GM06990 (cell line): ENCODE measurements at regions not wholly inside any gene's neighbourhood (a gene's known extent, or its start where the extent isn't known, plus 50 kb on each side); places are given as distances from the start of the nearest gene placed in this dataset.

Experiments
- DNase-seq: peaks from one replicate; pipeline ENCODE4 v3.0.0-alpha.2; 2011; ENCODE audit not compliant: insufficient read length; ENCODE audit errors: extremely low read depth
- H3K27me3 ChIP-seq: replicated peaks from 2 replicates; pipeline ENCODE4 v1.6.0; 2011; ENCODE audit warnings: low read length; ENCODE audit not compliant: control insufficient read depth, insufficient read depth
- H3K36me3 ChIP-seq: 2 replicates; pipeline ENCODE4 v1.5.1; 2011; ENCODE audit warnings: low read length; ENCODE audit not compliant: control insufficient read depth, insufficient read depth
- H3K4me3 ChIP-seq: replicated peaks from 2 replicates; pipeline ENCODE4 v1.5.1; 2011; ENCODE audit warnings: low read depth, mild to moderate bottlenecking, control low read depth, low read length
- CTCF ChIP-seq: IDR thresholded peaks from 2 replicates; pipeline ENCODE4 v1.5.1; 2011; ENCODE audit warnings: low read length, control low read depth, mild to moderate bottlenecking, inconsistent platforms; ENCODE audit not compliant: insufficient read depth, poor library complexity, severe bottlenecking

GRCh38 chr9:120330031-120330430 is 249.9 kb downstream of the CDK5RAP2 start:
- DNase-seq, result no peak
- no peaks in the 10 kb centered on the region; the same call in none of the 2 replicates for H3K27me3 ChIP-seq
- TF ChIP-seq CTCF, result no peak
- H3K4me3 ChIP-seq, result no peak overlapping the region
- H3K36me3 ChIP-seq, result no peaks in the 10 kb centered on the region

GRCh38 chr9:120327322-120327721 is 252.6 kb downstream of the CDK5RAP2 start:
- no peaks in the 10 kb centered on the region for H3K36me3 ChIP-seq
- TF ChIP-seq CTCF, result no peak
- no peaks in the 10 kb centered on the region; the same call in none of the 2 replicates for H3K27me3 ChIP-seq
- DNase-seq, result no peak
- H3K4me3 ChIP-seq, result no peak overlapping the region

GRCh38 chr9:120326049-120326693 is 253.8 kb downstream of the CDK5RAP2 start:
- no peak for TF ChIP-seq CTCF
- Histone ChIP-seq H3K4me3 (no peak overlapping the region), H3K27me3 (no peaks in the 10 kb centered on the region; the same call in 1 of the 2 replicates), H3K36me3 (no peaks in the 10 kb centered on the region)
- no peak for DNase-seq

- Histone ChIP-seq H3K4me3 (no peak overlapping the region), H3K36me3 (no peaks in the 10 kb centered on the region), H3K27me3 (no peaks in the 10 kb centered on the region; the same call in 1 of the 2 replicates)
- DNase-seq, result no peak
- no peak for TF ChIP-seq CTCF
Measured at GRCh38 chr9:120324996-120325642, 254.8 kb downstream of the CDK5RAP2 start.

- Histone ChIP-seq H3K4me3 (no peak overlapping the region), H3K27me3 (no peaks in the 10 kb centered on the region; the same call in 1 of the 2 replicates), H3K36me3 (no peaks in the 10 kb centered on the region)
- TF ChIP-seq CTCF, result no peak
- no peak for DNase-seq
Measured at GRCh38 chr9:120324461-120324860, 255.5 kb downstream of the CDK5RAP2 start.
